Sigmoid colon (tissue), 6 donors: ENCODE measurements at regions not wholly inside any gene's neighbourhood (a gene's known extent, or its start where the extent isn't known, plus 50 kb on each side); places are given as distances from the start of the nearest gene placed in this dataset.
"Not testable (repeated sequence)": the region's sequence is repeated elsewhere in the genome, so short reads cannot be mapped to it uniquely, and the experiment has no call there.

Experiments
- DNase-seq: peaks from one replicate; pipeline ENCODE4 v3.0.0-alpha.2; 2019
- H3K27ac ChIP-seq, 4 donors: fragments of 200-600 bp; sonication (generic); one replicate each; pipeline ENCODE4 v1.5.1; 2016 to 2019; ENCODE audit warnings: mild to moderate bottlenecking in 1 of 4
- H3K27me3 ChIP-seq, 3 donors: fragments of 200-600 bp; sonication (generic); one replicate each; pipeline ENCODE4 v1.5.1; 2019; ENCODE audit warnings: mild to moderate bottlenecking in 1 of 3
- H3K36me3 ChIP-seq, 4 donors: fragments of 200-600 bp; sonication (generic); one replicate each; pipeline ENCODE4 v1.5.1; 2016 to 2019
- H3K4me1 ChIP-seq, 4 donors: fragments of 200-600 bp; sonication (generic); one replicate each; pipeline ENCODE4 v1.5.1; 2017 to 2019
- H3K4me3 ChIP-seq, 4 donors: fragments of 200-600 bp; sonication (generic); one replicate each; pipeline ENCODE4 v1.5.1; 2017 to 2019; ENCODE audit warnings: mild to moderate bottlenecking in 2 of 4, moderate library complexity in 1 of 4
- H3K9me3 ChIP-seq, 4 donors: fragments of 200-600 bp in 3 of 4; sonication (generic) in 3 of 4; one replicate each; pipeline versions ENCODE4 v1.5.1 to v1.6.1; 2013 to 2019
- CTCF ChIP-seq, 4 experiments: fragments of 450-650 bp in 3 of 4; fragments of 200-600 bp in 1 of 4; IDR thresholded peaks; one replicate each; pipeline ENCODE4 v1.5.1; 2016 to 2019; ENCODE audit warnings: antibody characterized with exemption in 4 of 4, mild to moderate bottlenecking in 3 of 4, moderate library complexity in 2 of 4
- EP300 ChIP-seq, 4 donors: sonication (generic); formaldehyde crosslinking; IDR thresholded peaks; one replicate each; pipeline ENCODE4 v1.6.1; 2017; ENCODE audit warnings: antibody characterized with exemption in 4 of 4
- POLR2A ChIP-seq, 2 donors: fragments of 450-650 bp; IDR thresholded peaks; one replicate each; pipeline ENCODE4 v1.6.1; 2016; ENCODE audit warnings: antibody characterized with exemption in 2 of 2, mild to moderate bottlenecking in 2 of 2, moderate library complexity in 2 of 2
- POLR2AphosphoS5 ChIP-seq, 4 donors: sonication (generic); formaldehyde crosslinking; IDR thresholded peaks; one replicate each; pipeline ENCODE4 v1.6.1; 2017; ENCODE audit warnings: antibody characterized with exemption in 4 of 4
- WGBS, 2 donors: extraction: QIAGEN DNeasy Blood & Tissue Kit; methylation state at CpG; one replicate each; pipeline ENCODE4 v1.1.7; 2013; 5-methylcytosine and 5-hydroxymethylcytosine counted together
- intact Hi-C: fragments of 100-400 bp; cut with DNase I; formaldehyde crosslinking; loops from one replicate; pipeline ENCODE4 v1.15.1; 2023
- donor health status: healthy with polysubstance abuse.
- donor health status: healthy.

- 35 to 39% methylated on average over 7 of the region's 7 CpGs for WGBS, 2 donors
- intact Hi-C loops: no loop called here
- no peak for DNase-seq
- Histone ChIP-seq H3K27ac (no peak overlapping the region), H3K4me1 (no peaks in the 10 kb centered on the region), H3K27me3 (no peaks in the 10 kb centered on the region), H3K4me3 (no peak overlapping the region), H3K9me3 (no peaks in the 10 kb centered on the region), H3K36me3 (no peaks in the 10 kb centered on the region)
- TF ChIP-seq EP300 (IDR thresholded peaks at IDR 0.05) (no peak), POLR2AphosphoS5 (IDR thresholded peaks at IDR 0.05) (no peak), CTCF (IDR thresholded peaks at IDR 0.05) (peak in 2 of 4 experiments; percentile 35 to 47), POLR2A (IDR thresholded peaks at IDR 0.05) (no peak)
Measured at GRCh38 chr5:63401436-63402046, 560.7 kb downstream of the HTR1A start.

- DNase-seq: no peak
- H3K4me3 ChIP-seq: no peak overlapping the region
- TF ChIP-seq EP300 (IDR thresholded peaks at IDR 0.05) (no peak), POLR2A (IDR thresholded peaks at IDR 0.05) (no peak), POLR2AphosphoS5 (IDR thresholded peaks at IDR 0.05) (no peak), CTCF (IDR thresholded peaks at IDR 0.05) (no peak)
- no peak overlapping the region for H3K27ac ChIP-seq
- H3K4me1 ChIP-seq: no peaks in the 10 kb centered on the region
- H3K9me3 ChIP-seq: no peaks in the 10 kb centered on the region
- H3K27me3 ChIP-seq: no peaks in the 10 kb centered on the region
- intact Hi-C loops: no loop called here
- WGBS, 2 donors: 15 to 56% methylated on average over 2 of the region's 2 CpGs
- no peaks in the 10 kb centered on the region for H3K36me3 ChIP-seq
Measured at GRCh38 chr5:63400079-63400478, 562.2 kb downstream of the HTR1A start.

- intact Hi-C loops: no loop called here
- Histone ChIP-seq H3K36me3 (no peaks in the 10 kb centered on the region), H3K27me3 (no peaks in the 10 kb centered on the region), H3K27ac (no peak overlapping the region), H3K4me1 (no peaks in the 10 kb centered on the region), H3K9me3 (no peaks in the 10 kb centered on the region), H3K4me3 (no peak overlapping the region)
- TF ChIP-seq POLR2AphosphoS5 (IDR thresholded peaks at IDR 0.05) (no peak), POLR2A (IDR thresholded peaks at IDR 0.05) (no peak), CTCF (IDR thresholded peaks at IDR 0.05) (no peak)
- 82 to 83% methylated on average over 1 of the region's 1 CpG for WGBS, 2 donors
- DNase-seq: no peak
Measured at GRCh38 chr5:63398346-63398745, 563.9 kb downstream of the HTR1A start.

- H3K4me3 ChIP-seq, H3K4me1 ChIP-seq, H3K9me3 ChIP-seq, H3K36me3 ChIP-seq, intact Hi-C loops, DNase-seq, H3K27me3 ChIP-seq, H3K27ac ChIP-seq: not testable (repeated sequence)
- WGBS, 2 donors: 81 to 87% methylated on average over 5 of the region's 5 CpGs
Measured at GRCh38 chr5:63388188-63388587, 574.1 kb downstream of the HTR1A start.

- no peak for DNase-seq
- Histone ChIP-seq H3K27ac (no peak overlapping the region), H3K27me3 (no peaks in the 10 kb centered on the region), H3K4me3 (no peak overlapping the region), H3K9me3 (no peaks in the 10 kb centered on the region), H3K4me1 (no peaks in the 10 kb centered on the region), H3K36me3 (no peaks in the 10 kb centered on the region)
- intact Hi-C loops: no loop called here
- WGBS, 2 donors: 47 to 64% methylated on average over 6 of the region's 6 CpGs
- no peak for TF ChIP-seq EP300 (IDR thresholded peaks at IDR 0.05)
- no peak for TF ChIP-seq CTCF (IDR thresholded peaks at IDR 0.05)
- no peak for TF ChIP-seq POLR2AphosphoS5 (IDR thresholded peaks at IDR 0.05)
- TF ChIP-seq POLR2A (IDR thresholded peaks at IDR 0.05): no peak
Measured at GRCh38 chr5:63375851-63376250, 586.4 kb downstream of the HTR1A start.
